Cardiac muscle cell (in vitro differentiated cells and primary cell): ENCODE measurements at regions not wholly inside any gene's neighbourhood (a gene's known extent, or its start where the extent isn't known, plus 50 kb on each side); places are given as distances from the start of the nearest gene placed in this dataset.
A peak's percentile ranks its signal among the peaks of the same experiment; 100 is the strongest.

ENCODE experiments used
- DNase-seq, 2 donors: peaks; one replicate each; pipeline versions ENCODE4 v3.0.0 to v3.0.0-alpha.2; 2010 to 2017; ENCODE audit warnings: low read depth in 1 of 2, low spot score in 1 of 2
- H3K27ac ChIP-seq: fragments of 200-600 bp; sonication (generic); 2 replicates; pipeline ENCODE4 v1.5.1; 2016
- H3K27me3 ChIP-seq: fragments of 200-600 bp; sonication (generic); 2 replicates; pipeline ENCODE4 v1.6.0; 2016; ENCODE audit warnings: control low read depth
- H3K36me3 ChIP-seq: fragments of 200-600 bp; sonication (generic); 2 replicates; pipeline ENCODE4 v1.5.1; 2016; ENCODE audit warnings: control low read depth
- H3K4me1 ChIP-seq: fragments of 200-600 bp; sonication (generic); 2 replicates; pipeline ENCODE4 v1.8.1; 2017; ENCODE audit warnings: low read depth, mild to moderate bottlenecking, mixed run types
- H3K4me3 ChIP-seq: fragments of 200-600 bp; sonication (generic); 2 replicates; pipeline ENCODE4 v1.5.1; 2016; ENCODE audit warnings: mild to moderate bottlenecking
- H3K9me3 ChIP-seq: fragments of 200-600 bp; sonication (generic); 2 replicates; pipeline ENCODE4 v1.5.1; 2017; ENCODE audit warnings: low read depth, mild to moderate bottlenecking, control low read depth
- CTCF ChIP-seq: IDR thresholded peaks from 2 replicates; pipeline ENCODE4 v1.5.1; 2012; ENCODE audit warnings: low read depth, mild to moderate bottlenecking, low read length

GRCh38 chr15:94119923-94120775, 111.2 kb upstream of the MCTP2 start:
- DNase-seq, result peak; percentile 87 to 89
- no peaks in the 10 kb centered on the region for H3K9me3 ChIP-seq
- peaks cover 44% of the 10 kb centered on the region for H3K27me3 ChIP-seq
- H3K27ac ChIP-seq, result no peak overlapping the region
- H3K4me1 ChIP-seq, result no peaks in the 10 kb centered on the region
- no peaks in the 10 kb centered on the region for H3K36me3 ChIP-seq
- peak; percentile 88 for TF ChIP-seq CTCF
- H3K4me3 ChIP-seq, result no peak overlapping the region

GRCh38 chr15:94119298-94119811, 112.0 kb upstream of the MCTP2 start:
- DNase-seq, result peak in 1 of 2 donors; percentile 8
- Histone ChIP-seq H3K4me3 (no peak overlapping the region), H3K27ac (no peak overlapping the region), H3K4me1 (no peaks in the 10 kb centered on the region), H3K27me3 (peaks cover 36% of the 10 kb centered on the region), H3K36me3 (no peaks in the 10 kb centered on the region), H3K9me3 (no peaks in the 10 kb centered on the region)
- no peak for TF ChIP-seq CTCF

- TF ChIP-seq CTCF, result no peak
- Histone ChIP-seq H3K36me3 (no peaks in the 10 kb centered on the region), H3K9me3 (no peaks in the 10 kb centered on the region), H3K27ac (no peak overlapping the region), H3K27me3 (no peaks in the 10 kb centered on the region), H3K4me1 (no peaks in the 10 kb centered on the region), H3K4me3 (no peak overlapping the region)
- DNase-seq, result no peak
These were observed 120.8 kb upstream of the MCTP2 start for GRCh38 chr15:94110476-94111130.

- no peak for DNase-seq
- Histone ChIP-seq H3K27me3 (no peaks in the 10 kb centered on the region), H3K4me3 (no peak overlapping the region), H3K27ac (no peak overlapping the region), H3K9me3 (no peaks in the 10 kb centered on the region), H3K36me3 (no peaks in the 10 kb centered on the region), H3K4me1 (no peaks in the 10 kb centered on the region)
- no peak for TF ChIP-seq CTCF
These were observed 123.7 kb upstream of the MCTP2 start for GRCh38 chr15:94107652-94108051.

GRCh38 chr15:94105760-94106159, 125.6 kb upstream of the MCTP2 start:
- no peak overlapping the region for H3K27ac ChIP-seq
- H3K27me3 ChIP-seq, result no peaks in the 10 kb centered on the region
- TF ChIP-seq CTCF, result no peak
- DNase-seq, result no peak
- no peak overlapping the region for H3K4me3 ChIP-seq
- no peaks in the 10 kb centered on the region for H3K36me3 ChIP-seq
- no peaks in the 10 kb centered on the region for H3K9me3 ChIP-seq
- no peaks in the 10 kb centered on the region for H3K4me1 ChIP-seq
